ENCODE measurements at regions not wholly inside any gene's neighbourhood (a gene's known extent, or its start where the extent isn't known, plus 50 kb on each side); places are given as distances from the start of the nearest gene placed in this dataset.

GRCh38 chr1:115893545-115893944, 52.6 kb upstream of the NHLH2 start:
- Histone ChIP-seq H3K4me3 (no peak overlapping the region), H3K27ac (no peak overlapping the region), H3K36me3 (no peaks in the 10 kb centered on the region), H3K9me3 (no peaks in the 10 kb centered on the region), H3K4me2 (no peak overlapping the region), H3K9ac (no peak overlapping the region), H4K20me1 (no peaks in the 10 kb centered on the region), H3K27me3 (no peaks in the 10 kb centered on the region), H3K4me1 (peaks cover 9% of the 10 kb centered on the region; the same call in 1 of the 2 replicates)
- TF ChIP-seq Cebpa-rat (IDR thresholded peaks at IDR 0.05): no peak

- H3K27ac ChIP-seq: no peak overlapping the region
Measured at GRCh38 chr1:115898020-115898419, 57.1 kb upstream of the NHLH2 start.

GRCh38 chr1:115900856-115901255, 59.9 kb upstream of the NHLH2 start:
- Histone ChIP-seq H3K4me3 (no peak overlapping the region), H3K9me3 (no peaks in the 10 kb centered on the region), H3K27ac (no peak overlapping the region), H3K36me3 (no peaks in the 10 kb centered on the region), H3K4me1 (no peaks in the 10 kb centered on the region), H3K27me3 (no peaks in the 10 kb centered on the region), H4K20me1 (no peaks in the 10 kb centered on the region), H3K4me2 (no peak overlapping the region), H3K9ac (no peak overlapping the region)
- no peak for TF ChIP-seq Cebpa-rat (IDR thresholded peaks at IDR 0.05)

More at GRCh38 chr1:115898020-115898419, 57.1 kb upstream of the NHLH2 start:
- TF ChIP-seq Cebpa-rat (IDR thresholded peaks at IDR 0.05): no peak
- H3K9ac ChIP-seq: no peak overlapping the region
- no peaks in the 10 kb centered on the region for H3K4me1 ChIP-seq
- H4K20me1 ChIP-seq: no peaks in the 10 kb centered on the region
- H3K4me2 ChIP-seq: no peak overlapping the region
- H3K9me3 ChIP-seq: no peaks in the 10 kb centered on the region
- no peaks in the 10 kb centered on the region for H3K27me3 ChIP-seq
- H3K4me3 ChIP-seq: no peak overlapping the region
- H3K36me3 ChIP-seq: no peaks in the 10 kb centered on the region

- Histone ChIP-seq H3K9ac (no peak overlapping the region), H3K36me3 (no peaks in the 10 kb centered on the region), H3K27ac (no peak overlapping the region), H3K9me3 (no peaks in the 10 kb centered on the region), H3K27me3 (no peaks in the 10 kb centered on the region), H3K4me3 (no peak overlapping the region), H4K20me1 (no peaks in the 10 kb centered on the region), H3K4me1 (peaks cover 21% of the 10 kb centered on the region), H3K4me2 (no peak overlapping the region)
- TF ChIP-seq Cebpa-rat (IDR thresholded peaks at IDR 0.05): no peak
Measured at GRCh38 chr1:115906627-115907026, 65.7 kb upstream of the NHLH2 start.

GRCh38 chr1:115907092-115907491, 66.2 kb upstream of the NHLH2 start:
- TF ChIP-seq Cebpa-rat (IDR thresholded peaks at IDR 0.05): no peak
- H3K9me3 ChIP-seq: no peaks in the 10 kb centered on the region
- peaks cover 26% of the 10 kb centered on the region for H3K4me1 ChIP-seq
- H3K36me3 ChIP-seq: no peaks in the 10 kb centered on the region
- no peak overlapping the region for H3K9ac ChIP-seq
- H3K4me3 ChIP-seq: no peak overlapping the region
- H3K4me2 ChIP-seq: no peak overlapping the region
- H3K27ac ChIP-seq: no peak overlapping the region
- no peaks in the 10 kb centered on the region for H3K27me3 ChIP-seq
- H4K20me1 ChIP-seq: no peaks in the 10 kb centered on the region

GRCh38 chr1:115908565-115909274, 67.6 kb upstream of the SLC22A15 start:
- H3K4me3 ChIP-seq: no peak overlapping the region
- no peaks in the 10 kb centered on the region for H4K20me1 ChIP-seq
- no peaks in the 10 kb centered on the region for H3K36me3 ChIP-seq
- H3K27ac ChIP-seq: no peak overlapping the region
- no peak for TF ChIP-seq Cebpa-rat (IDR thresholded peaks at IDR 0.05)
- H3K9ac ChIP-seq: no peak overlapping the region
- peaks cover 30% of the 10 kb centered on the region for H3K4me1 ChIP-seq
- no peaks in the 10 kb centered on the region for H3K27me3 ChIP-seq
- H3K9me3 ChIP-seq: no peaks in the 10 kb centered on the region
- H3K4me2 ChIP-seq: no peak overlapping the region

GRCh38 chr1:115910231-115910630, 66.1 kb upstream of the SLC22A15 start:
- H4K20me1 ChIP-seq: no peaks in the 10 kb centered on the region
- peak overlapping the region; percentile 61 for H3K4me2 ChIP-seq
- H3K9ac ChIP-seq: no peak overlapping the region
- H3K9me3 ChIP-seq: no peaks in the 10 kb centered on the region
- H3K27me3 ChIP-seq: no peaks in the 10 kb centered on the region
- no peak for TF ChIP-seq Cebpa-rat (IDR thresholded peaks at IDR 0.05)
- H3K36me3 ChIP-seq: no peaks in the 10 kb centered on the region
- peaks cover 30% of the 10 kb centered on the region for H3K4me1 ChIP-seq
- peak overlapping the region; percentile 28; the same call in 1 of the 2 replicates for H3K27ac ChIP-seq
- H3K4me3 ChIP-seq: no peak overlapping the region

- TF ChIP-seq Cebpa-rat (IDR thresholded peaks at IDR 0.05): no peak
- H3K27ac ChIP-seq: peak overlapping the region; percentile 28; the same call in 1 of the 2 replicates
- no peaks in the 10 kb centered on the region for H4K20me1 ChIP-seq
- H3K9ac ChIP-seq: no peak overlapping the region
- no peaks in the 10 kb centered on the region for H3K9me3 ChIP-seq
- H3K27me3 ChIP-seq: no peaks in the 10 kb centered on the region
- no peaks in the 10 kb centered on the region for H3K36me3 ChIP-seq
- H3K4me2 ChIP-seq: peak overlapping the region; percentile 61
- no peak overlapping the region for H3K4me3 ChIP-seq
- peaks cover 30% of the 10 kb centered on the region for H3K4me1 ChIP-seq
Measured at GRCh38 chr1:115911294-115911693, 65.0 kb upstream of the SLC22A15 start.

GRCh38 chr1:115912116-115912515, 64.2 kb upstream of the SLC22A15 start:
- Histone ChIP-seq H3K4me3 (no peak overlapping the region), H3K36me3 (no peaks in the 10 kb centered on the region), H3K4me2 (peak overlapping the region; percentile 61), H3K9me3 (no peaks in the 10 kb centered on the region), H3K27me3 (no peaks in the 10 kb centered on the region), H3K27ac (no peak overlapping the region), H3K4me1 (peaks cover 30% of the 10 kb centered on the region), H4K20me1 (no peaks in the 10 kb centered on the region), H3K9ac (no peak overlapping the region)
- TF ChIP-seq Cebpa-rat (IDR thresholded peaks at IDR 0.05): no peak

GRCh38 chr1:115922801-115923200, 53.5 kb upstream of the SLC22A15 start:
- Histone ChIP-seq H3K4me1 (peaks cover 48% of the 10 kb centered on the region), H3K27ac (peak overlapping the region; percentile 72), H3K27me3 (no peaks in the 10 kb centered on the region), H3K4me3 (peak overlapping the region; percentile 22; the same call in 1 of the 2 replicates), H3K4me2 (peak overlapping the region; percentile 77), H3K36me3 (no peaks in the 10 kb centered on the region), H3K9ac (no peak overlapping the region), H3K9me3 (no peaks in the 10 kb centered on the region), H4K20me1 (no peaks in the 10 kb centered on the region)
- TF ChIP-seq Cebpa-rat (IDR thresholded peaks at IDR 0.05): no peak
